Hindlimb muscle (tissue), 1 donor: ENCODE measurements at regions not wholly inside any gene's neighbourhood (a gene's known extent, or its start where the extent isn't known, plus 50 kb on each side); places are given as distances from the start of the nearest gene placed in this dataset.

Source experiments
- DNase-seq: peaks from one replicate; pipeline ENCODE4 v3.0.0-alpha.2; 2013

DNA sequence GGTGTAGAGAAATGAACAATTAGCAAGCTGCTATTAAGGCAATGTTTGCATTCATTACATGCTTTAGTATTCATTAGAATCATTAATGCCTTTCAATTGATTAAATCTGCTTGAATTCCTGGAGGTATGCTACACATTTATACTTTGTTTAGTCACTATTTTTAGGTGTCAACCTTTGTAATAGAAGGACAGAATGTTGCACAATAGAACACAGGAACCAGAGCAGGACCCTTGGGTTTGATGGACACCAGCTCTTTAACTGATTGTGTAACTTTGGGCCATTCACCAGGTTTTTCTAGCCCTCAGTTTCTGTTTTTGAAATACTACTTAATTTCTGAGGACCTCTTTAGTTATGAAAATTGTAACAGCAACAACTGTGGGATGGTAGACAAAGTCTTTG, 317.6 kb upstream of the UMPS start:
- no peak for DNase-seq

DNA sequence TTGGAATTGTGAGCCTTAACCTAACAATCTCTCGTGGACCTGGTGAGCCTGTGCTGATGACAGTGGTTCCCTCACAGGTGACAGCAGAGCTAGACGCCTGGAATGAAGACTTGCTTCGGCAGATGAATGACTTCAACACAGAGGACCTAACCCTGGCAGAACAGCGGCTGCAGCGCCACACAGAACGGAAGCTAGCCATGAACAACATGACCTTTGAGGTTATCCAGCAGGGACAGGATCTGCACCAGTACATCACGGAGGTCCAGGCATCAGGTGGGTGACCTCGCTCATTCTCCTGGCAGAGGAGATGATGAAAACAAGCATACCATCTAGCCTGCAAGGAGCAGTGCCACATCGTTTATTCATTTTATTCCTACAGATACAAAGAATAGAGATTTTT, 316.9 kb upstream of the UMPS start:
- DNase-seq: no peak

DNA sequence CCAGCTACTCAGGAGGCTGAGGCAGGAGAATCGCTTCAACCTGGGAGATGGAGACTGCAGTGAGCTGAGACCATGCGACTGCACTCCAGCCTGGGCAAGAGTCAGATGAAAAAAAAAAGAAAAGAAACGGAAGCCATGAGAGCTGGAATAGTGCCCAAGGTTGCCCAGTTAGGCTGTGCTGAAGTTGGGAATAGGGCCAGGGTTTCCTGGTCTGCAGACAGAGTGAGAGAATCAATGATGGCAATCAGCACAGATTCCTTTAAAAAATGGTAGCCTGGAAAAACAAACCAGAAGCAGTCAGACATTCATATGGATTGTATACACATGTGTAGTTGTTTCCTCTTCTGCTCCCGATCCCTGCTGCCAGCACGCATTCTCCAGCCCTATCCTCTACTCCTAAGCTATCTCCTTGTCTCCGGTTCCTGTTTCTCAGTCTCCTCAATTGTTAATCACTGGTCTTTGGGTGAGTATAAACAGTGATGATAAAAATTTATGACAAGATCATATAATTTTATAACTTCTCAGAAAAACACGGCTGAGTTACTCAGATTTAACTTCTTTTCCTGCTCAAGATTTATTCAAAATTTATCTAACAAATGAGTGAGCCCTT, 316.2 kb upstream of the UMPS start:
- no peak for DNase-seq

DNA sequence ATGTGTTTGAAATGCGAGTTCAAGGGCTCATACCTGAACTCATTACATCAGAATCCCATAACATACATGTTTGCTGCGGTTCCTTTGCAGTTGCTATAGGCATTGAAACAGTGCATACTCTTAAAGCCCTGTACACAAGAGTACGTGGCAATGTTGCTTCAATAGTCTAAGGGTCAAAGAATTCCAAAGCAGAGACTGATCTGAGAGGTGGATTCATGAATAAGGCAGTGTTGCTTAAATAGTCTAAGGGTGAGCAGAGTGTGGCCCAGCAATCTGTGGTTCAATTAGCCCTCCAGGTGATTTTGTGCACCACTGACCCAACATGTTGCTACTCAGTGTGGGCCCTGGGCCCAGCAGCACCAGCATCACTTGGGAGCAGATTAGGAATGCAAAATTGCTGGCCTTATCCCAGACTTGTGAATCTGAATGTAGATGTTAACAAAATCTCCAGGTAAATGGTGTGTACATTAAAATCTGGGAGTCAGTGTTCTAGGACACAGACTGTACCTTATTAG, 314.7 kb upstream of the UMPS start:
- DNase-seq: no peak

DNA sequence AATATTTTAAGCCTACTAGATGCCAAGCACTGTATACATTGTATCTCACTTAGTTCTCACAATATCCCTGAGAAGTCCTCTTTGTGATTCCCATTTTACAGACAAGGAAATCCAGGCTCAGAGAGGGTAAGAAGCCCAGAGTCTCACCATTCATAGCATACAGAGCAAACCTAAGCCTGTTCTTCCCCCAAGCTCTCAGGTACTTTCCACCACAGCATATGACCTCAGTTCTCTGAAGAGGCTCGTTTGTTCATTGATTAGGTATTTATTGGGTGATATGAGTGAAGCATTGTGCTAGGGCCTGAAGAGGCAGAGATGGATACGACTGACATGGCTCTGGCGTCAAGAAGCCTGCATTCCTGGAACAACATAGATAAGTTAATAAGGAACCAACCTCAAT, 310.9 kb upstream of the UMPS start:
- no peak for DNase-seq

DNA sequence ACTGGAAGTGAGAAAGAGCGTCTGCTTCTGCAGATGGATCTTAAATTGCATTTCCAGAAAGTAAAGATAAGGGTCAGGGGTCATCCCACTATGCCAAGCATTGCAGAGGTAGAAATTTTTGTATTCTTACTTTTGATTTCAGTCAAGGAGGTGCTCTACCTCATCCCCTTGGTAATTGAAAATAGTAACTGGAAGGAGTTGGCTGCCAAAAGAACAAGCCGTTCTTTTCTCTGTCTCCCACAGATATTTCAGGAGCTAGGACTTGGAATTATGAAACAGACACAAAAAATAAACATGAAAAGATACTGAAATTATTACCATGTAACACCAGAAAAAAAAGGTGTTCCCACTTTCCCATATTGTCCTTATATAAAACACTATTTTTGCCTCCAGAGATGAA, 309.9 kb upstream of the UMPS start:
- DNase-seq: no peak

DNA sequence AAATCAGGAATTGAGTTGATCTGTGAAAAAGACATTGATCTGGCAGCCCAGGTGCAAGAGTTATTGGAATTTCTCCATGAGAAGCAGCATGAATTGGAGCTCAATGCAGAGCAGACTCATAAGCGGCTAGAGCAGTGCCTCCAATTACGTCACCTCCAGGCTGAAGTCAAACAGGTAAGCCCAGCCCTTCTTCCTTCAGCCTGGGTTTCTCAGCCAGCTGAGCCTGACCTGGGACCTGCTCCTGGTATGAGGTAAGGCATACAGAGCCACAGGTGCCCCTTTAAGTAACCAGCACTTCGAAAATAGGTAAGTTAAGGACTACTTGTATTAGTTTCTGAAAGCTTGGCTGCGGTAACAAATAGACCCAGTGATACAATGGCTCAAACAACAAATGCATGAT, 307.4 kb upstream of the UMPS start:
- no peak for DNase-seq

DNA sequence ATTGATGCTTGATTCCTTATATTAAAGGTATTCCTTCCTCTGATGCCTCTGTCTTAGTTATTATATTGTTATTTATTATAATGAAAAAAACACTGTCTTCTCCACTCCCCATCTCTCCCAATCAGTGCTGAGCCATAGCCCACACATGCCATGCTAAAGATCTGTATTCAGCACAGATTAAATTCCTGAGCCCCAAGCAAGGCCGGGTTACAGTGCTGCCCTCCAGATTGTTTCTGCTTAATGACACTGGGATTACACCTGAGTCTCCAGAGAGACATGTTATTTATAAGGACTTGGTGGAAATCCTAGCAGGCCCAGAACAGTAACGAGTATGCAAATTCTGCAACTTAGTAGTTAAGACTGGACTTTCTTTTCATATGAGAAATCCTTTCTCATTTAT, 305.9 kb upstream of the UMPS start:
- no peak for DNase-seq

DNA sequence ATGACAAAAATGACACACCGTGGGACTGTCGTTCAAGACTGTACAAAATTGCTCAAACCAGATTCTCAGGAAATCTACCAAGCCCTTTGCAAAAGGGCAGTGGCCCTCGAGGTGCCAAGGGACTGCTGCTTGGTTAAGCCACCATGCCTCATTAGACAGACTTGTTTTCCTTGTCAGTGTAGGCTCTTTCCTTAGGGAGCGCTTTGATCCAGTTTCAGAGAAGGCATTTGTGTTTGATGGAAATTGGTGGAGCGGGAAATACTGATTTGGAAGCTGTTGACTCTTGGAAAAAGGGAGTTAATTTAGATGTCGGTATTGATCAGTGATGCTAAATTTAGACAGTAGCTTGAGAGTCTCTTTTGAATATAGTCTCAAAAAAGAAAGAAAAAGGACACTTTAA, 304.3 kb upstream of the UMPS start:
- DNase-seq: no peak

DNA sequence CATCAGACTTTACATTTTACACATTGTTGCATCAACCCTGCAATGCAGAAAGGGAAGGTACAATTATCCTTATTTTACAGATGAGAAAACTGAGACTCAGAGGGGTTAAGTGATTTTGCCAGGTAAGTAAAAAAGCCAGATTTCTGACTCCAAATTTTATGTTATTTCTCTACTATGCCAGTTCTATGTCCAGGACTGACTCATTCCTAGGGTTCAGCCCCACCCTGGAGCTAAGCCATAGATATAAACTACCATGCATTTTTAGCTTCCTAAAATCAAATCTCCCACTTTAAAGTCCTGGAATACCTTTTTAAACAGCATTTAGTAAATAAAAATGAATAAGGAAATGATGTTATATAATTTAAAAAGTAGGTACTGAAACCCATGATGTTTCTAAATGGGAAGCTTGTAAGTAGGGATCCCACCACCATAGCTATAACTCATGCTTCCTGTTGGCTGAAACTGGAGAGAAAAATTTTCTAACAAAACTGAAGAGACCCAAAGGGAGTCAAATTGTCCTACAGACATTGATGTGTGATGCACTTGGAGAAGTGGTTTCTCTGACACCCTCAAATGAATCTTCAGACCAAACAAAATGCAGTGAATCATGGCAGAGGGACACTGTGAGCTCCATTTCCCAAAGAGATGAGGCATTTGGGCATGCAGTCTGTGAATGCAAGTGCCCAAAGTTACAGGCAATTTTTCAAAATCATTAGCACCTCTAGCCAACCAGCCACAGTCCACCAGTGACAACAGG, 301.7 kb upstream of the UMPS start:
- no peak for DNase-seq

DNA sequence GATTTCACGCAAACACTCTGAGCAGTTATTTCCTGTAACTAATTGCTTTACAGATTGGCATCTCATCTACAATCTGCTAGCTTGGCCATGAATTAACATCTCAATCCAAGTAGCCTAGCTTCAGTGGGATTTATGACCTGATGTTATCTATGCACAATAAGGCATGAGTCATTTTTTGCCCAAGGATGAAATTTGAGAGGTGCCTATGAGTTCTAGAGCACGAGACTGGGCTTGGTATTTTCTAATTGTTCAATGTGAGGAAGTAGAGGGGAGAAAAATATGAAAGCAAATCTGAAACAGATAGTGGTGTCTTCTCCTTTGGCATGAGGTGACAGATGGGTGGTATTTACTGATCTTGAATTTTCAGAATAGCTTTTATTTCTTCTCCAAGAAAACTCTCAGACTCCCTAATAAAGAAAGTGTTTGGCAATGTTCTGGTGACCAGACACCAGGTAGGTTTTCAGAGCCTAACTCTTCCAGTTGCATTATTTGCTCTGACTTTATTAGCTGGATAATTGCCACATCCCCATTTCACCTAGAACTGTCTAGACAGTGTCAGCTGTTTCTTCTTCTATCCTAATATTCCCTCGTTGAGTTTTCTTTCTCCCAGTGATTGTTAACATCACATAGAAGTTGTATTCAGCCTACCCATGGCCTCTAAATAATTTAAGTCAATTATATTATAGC, 301.0 kb upstream of the UMPS start:
- DNase-seq: no peak

DNA sequence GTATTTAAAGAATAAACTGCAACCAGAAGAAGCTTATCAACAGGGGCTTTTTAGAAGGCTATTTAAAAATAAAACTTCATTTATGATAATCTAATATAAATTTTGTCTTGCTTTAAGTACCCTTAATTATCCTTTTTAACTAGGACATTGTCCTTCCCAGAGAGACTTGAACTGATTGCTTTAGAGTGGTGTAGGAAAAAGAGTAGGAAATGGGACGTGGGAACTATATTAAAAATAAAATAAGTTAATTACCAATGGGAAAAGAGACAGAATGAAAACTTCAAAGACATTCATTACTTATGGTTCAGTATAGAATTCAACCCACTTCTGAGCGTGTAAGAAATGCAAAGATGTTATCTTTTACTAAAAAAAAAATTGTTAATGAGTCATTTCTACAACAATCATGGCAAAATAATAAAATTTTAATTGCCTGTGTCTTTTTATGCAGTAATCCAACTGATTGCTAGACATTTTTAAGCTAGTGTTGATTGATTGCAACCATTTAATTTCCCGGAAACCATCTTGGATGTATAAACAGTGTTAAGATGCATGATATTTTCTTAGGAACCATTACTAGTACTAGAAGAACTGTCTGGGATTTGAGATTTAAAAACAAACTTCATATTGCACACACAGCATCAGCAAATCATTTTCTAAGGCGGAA, 298.8 kb upstream of the UMPS start:
- DNase-seq: no peak

DNA sequence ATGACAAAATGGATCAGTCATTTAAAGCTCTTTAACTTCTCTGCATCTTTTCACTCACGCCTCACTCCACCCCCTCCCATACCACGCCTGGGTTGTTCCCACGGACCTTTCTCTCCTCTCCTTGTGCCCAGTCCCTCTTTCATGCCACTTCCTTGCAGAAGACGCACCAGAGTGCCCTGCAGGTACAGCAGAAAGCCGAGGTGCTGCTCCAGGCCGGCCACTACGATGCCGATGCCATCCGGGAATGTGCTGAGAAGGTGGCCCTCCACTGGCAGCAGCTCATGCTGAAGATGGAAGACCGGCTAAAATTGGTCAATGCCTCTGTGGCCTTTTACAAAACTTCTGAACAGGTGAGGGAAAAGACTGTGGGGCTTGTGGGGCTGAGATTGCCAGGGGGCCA, 296.1 kb upstream of the UMPS start:
- no peak for DNase-seq

DNA sequence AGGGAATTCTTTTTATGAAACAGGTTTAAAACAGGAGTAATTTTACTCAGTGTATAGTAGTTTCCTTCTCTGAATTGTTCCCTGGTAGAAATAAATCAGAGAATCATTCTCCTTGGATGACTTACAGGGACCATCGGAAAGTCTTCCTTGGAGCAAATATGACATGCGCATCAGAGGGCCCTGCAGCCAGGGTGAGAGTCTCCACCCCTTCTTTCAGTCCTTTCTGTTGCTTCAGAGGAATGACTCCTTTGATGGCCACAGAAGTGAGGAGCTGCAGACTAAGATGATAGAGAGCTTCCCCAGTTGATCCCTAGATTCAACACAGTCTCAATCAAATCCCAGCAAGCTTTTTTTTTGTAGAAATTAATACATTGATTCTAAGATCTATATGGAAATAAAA, 294.8 kb upstream of the UMPS start:
- no peak for DNase-seq

DNA sequence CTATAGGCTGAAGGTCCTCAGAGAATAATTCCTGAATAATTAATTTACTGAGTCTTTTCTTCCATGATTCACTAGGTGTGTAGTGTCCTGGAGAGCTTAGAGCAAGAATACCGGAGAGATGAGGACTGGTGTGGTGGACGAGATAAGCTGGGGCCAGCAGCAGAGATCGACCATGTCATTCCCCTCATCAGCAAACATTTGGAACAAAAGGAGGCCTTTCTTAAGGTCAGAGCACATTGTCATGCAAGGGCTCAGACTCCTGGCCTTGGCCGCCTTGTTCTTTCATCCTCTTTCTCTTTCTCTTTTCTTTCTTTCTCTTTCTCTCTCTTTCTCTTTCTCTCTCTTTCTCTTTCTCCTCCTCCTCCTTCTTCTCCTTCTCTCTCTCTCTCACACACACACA, 291.4 kb upstream of the UMPS start:
- DNase-seq: no peak

DNA sequence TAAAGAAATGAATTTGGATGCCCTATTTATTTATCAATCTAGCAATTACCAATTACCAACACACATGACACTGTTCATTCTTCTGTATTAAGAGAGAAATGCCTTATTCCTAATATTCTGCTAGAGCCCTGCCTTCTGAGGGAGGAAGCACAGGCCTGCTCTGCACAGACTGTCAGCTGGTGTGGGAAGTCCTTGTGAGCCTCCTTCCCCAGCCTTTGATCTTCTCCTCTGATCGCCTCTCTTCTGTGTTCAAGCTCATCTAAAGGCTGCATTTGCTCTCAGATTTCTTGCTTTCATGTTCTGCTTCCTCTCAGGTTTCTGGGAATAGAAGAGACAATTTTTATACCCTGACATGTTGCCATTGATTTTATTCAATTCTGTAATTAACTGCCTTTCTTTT, 290.6 kb upstream of the UMPS start:
- no peak for DNase-seq

DNA sequence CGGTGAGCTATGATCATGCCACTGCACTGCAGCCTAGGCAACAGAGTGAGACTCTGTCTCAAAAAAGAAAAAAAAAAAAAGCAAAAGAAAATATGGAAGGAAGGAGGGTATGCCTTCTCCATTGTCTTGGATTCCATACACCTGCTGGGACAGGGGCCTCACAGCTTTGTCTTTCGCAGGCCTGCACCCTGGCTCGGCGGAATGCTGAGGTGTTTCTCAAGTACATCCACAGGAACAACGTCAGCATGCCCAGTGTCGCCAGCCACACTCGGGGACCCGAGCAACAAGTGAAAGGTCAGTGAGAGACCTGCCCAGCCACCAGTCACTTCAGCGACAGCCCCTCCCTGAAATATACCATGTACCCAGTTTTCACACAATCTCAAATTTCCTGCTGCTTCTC, 288.5 kb upstream of the UMPS start:
- DNase-seq: no peak

DNA sequence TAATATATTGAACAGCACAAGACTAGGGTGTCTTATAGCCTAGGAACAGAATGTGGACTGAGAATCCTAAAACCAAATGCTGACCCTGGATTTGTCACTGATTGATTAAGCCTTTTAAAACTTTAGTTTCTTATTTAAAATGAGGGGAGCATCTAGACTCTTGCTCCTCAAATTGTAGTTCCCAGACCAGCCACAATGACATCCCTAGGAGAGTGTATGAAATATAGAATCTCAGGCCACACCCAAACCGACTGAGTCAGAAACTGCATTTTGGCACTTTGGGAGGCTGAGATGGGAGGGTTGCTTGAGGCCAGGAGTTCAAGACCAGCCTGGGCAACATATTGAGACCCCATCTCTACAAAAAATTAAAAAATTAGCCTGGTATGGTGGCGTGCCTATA, 287.8 kb upstream of the UMPS start:
- no peak for DNase-seq

DNA sequence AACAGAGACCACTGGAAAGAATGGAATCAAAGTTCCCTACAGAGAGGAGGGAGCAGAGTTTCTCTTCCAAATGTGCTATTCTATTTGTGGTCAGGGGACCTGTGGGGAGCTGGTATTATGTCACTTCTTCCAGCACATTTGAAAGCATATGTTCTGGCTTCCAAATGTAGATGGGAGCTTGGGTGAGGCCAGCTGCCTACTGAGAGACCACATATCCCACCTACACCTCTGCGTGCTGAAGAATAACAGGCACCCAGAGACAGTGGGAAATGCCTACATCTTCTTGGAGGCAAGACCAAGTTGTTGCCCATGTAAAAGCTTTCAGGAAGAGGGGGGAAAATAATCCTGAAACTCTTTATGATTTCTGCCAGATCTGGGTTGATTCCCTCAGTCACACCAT, 286.8 kb upstream of the UMPS start:
- DNase-seq: no peak

DNA sequence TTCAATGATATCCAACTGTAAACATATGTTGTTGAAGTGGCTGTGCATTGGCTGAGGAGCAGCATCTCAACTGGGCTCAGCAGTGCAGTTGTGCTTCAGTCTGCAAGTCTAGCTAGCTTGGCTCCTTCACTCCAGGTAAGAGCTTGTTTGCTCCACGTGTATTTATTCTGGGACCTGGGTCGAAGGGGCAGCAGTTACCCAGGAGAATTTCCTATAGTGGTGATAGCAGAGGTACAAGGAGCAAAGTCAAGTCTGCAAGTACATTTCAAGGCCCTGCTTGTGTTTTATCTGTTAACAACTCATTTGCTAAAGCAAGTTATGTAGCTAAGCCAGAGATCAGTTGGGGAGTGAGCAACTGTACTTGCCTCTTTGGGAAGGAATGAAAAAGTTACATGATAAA, 286.2 kb upstream of the UMPS start:
- DNase-seq: no peak

DNA sequence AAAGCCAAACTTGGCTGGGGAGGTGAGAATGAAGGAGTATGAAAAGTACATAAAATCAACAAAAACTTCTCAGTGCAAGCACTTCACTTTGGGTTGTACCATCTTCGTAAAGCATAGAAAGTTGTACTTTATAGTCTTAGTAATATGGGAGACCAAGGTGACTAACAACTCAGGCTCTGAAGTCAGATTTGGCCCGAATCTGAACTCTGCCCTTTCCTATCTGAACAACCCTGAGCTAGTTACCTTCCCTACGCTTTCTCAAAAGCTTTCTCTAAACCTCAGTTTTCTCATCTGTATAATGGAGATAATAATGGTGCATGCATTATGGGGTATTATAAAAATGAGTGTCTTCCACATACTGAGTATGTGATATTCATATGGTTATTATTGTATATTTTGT, 285.4 kb upstream of the UMPS start:
- no peak for DNase-seq

DNA sequence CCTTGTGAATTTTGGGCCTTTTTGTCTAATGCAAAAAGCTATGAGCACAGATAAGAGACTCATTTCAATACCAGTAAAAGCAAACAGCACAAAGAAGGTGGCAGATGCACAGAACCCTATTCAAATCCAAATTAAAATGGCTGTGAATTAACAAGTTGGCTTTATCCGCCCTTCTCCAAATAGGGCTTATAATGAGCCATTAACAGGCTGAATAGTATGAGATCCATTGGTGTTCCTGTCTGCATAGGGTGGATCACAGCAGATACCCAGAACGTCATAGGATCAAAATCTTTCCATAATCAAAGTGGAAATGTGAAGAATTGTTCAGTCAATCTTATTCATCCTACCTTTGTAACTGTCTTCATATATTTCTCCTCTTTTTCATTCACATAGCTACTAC, 282.4 kb upstream of the UMPS start:
- no peak for DNase-seq

DNA sequence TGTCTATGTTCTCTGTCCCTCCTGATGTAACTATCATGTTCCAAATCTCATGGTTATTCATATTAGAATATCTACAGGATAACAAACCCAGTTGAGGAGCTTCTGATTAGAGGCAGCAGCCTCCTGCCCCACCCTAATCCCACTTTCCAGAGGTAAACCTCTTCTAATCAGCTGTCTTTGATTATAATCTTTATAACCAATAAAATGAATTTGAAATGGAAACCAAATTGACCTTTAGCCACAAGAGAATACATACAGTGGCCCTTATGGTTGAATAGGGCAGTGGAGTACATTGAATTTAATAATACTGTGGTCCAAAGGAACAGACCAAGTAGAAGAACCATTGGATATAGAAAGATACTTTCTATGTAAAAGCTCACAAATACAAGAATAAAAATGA, 281.3 kb upstream of the UMPS start:
- DNase-seq: no peak

DNA sequence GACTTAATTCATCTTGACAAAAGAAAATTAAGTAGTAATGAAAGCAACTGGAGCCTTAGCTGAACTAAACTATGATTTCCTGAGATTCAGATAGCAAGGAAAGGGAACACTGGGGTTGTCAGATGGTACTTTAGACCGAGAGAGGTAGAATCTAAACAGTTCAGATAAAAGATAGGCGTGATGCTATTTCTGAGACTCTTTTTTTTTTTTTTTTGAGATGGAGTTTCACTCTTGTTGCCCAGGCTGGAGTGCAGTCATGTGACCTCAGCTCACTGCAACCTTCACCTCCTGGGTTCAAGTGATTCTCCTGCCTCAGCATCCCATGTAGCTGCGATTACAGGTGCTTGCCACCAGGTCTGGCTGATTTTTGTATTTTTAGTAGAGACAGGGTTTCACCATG, 279.9 kb upstream of the UMPS start:
- DNase-seq: no peak
